BJ (cell line): ENCODE measurements at regions not wholly inside any gene's neighbourhood (a gene's known extent, or its start where the extent isn't known, plus 50 kb on each side); places are given as distances from the start of the nearest gene placed in this dataset.

Source experiments
- CTCF ChIA-PET: fragments of 350-600 bp; formaldehyde crosslinking; extraction: SDS; loops from one replicate; lab custom pipeline; 2021; ENCODE audit warnings: antibody characterized with exemption, inconsistent platforms; lab: Yijun Ruan, JAX
- POLR2A ChIA-PET: fragments of 300-600 bp; sonication (Branson Sonifier 250); formaldehyde crosslinking; extraction: SDS; loops from one replicate; lab custom pipeline; 2021; ENCODE audit warnings: antibody characterized with exemption; lab: Charles Lee
- DNase-seq: peaks from one replicate; pipeline ENCODE4 v3.0.0-alpha.2; 2011; ENCODE audit warnings: low read depth
- H3K27me3 ChIP-seq: 2 replicates; pipeline ENCODE4 v1.6.0; 2011; ENCODE audit warnings: low read length; ENCODE audit not compliant: control insufficient read depth, insufficient read depth
- H3K36me3 ChIP-seq: 2 replicates; pipeline ENCODE4 v1.5.1; 2011; ENCODE audit warnings: low read length; ENCODE audit not compliant: control insufficient read depth, insufficient read depth
- H3K4me3 ChIP-seq: 2 replicates; pipeline ENCODE4 v1.5.1; 2011; ENCODE audit warnings: low read depth, mild to moderate bottlenecking, control low read depth, low read length
- TF ChIP-seq, protein P1 (sequence below): IDR thresholded peaks from 2 replicates; pipeline ENCODE4 v1.5.1; 2011; ENCODE audit warnings: low read depth, mild to moderate bottlenecking, control low read depth, inconsistent platforms, low read length, moderate library complexity; ENCODE audit not compliant: insufficient read depth

DNA sequence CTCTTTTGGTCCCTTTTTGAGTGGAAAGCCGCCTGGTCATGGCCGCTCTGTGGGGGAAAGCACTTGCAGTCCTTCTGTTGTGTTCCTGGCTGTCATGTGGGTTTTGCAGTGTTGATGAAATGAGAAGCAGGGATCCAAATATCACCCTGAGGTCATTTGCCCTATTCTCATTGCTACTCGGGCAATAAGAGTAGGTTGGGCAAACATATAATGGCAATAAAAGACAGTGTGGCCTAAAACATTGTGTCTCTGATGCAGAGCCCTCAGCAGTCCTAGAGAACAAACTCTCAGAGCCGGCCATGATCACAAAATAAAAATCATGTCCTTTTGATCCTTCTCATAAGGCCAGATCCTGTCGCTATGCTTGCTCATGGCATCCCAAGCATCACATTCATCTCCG lies 361.1 kb upstream of the KLF4 start:
- CTCF ChIA-PET, result no interaction called here
- TF ChIP-seq, protein P1, sequence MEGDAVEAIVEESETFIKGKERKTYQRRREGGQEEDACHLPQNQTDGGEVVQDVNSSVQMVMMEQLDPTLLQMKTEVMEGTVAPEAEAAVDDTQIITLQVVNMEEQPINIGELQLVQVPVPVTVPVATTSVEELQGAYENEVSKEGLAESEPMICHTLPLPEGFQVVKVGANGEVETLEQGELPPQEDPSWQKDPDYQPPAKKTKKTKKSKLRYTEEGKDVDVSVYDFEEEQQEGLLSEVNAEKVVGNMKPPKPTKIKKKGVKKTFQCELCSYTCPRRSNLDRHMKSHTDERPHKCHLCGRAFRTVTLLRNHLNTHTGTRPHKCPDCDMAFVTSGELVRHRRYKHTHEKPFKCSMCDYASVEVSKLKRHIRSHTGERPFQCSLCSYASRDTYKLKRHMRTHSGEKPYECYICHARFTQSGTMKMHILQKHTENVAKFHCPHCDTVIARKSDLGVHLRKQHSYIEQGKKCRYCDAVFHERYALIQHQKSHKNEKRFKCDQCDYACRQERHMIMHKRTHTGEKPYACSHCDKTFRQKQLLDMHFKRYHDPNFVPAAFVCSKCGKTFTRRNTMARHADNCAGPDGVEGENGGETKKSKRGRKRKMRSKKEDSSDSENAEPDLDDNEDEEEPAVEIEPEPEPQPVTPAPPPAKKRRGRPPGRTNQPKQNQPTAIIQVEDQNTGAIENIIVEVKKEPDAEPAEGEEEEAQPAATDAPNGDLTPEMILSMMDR, result no peak
- no peak for DNase-seq
- POLR2A ChIA-PET, result no interaction called here
- no peaks in the 10 kb centered on the region for H3K27me3 ChIP-seq
- no peaks in the 10 kb centered on the region for H3K36me3 ChIP-seq
- no peak overlapping the region for H3K4me3 ChIP-seq

DNA sequence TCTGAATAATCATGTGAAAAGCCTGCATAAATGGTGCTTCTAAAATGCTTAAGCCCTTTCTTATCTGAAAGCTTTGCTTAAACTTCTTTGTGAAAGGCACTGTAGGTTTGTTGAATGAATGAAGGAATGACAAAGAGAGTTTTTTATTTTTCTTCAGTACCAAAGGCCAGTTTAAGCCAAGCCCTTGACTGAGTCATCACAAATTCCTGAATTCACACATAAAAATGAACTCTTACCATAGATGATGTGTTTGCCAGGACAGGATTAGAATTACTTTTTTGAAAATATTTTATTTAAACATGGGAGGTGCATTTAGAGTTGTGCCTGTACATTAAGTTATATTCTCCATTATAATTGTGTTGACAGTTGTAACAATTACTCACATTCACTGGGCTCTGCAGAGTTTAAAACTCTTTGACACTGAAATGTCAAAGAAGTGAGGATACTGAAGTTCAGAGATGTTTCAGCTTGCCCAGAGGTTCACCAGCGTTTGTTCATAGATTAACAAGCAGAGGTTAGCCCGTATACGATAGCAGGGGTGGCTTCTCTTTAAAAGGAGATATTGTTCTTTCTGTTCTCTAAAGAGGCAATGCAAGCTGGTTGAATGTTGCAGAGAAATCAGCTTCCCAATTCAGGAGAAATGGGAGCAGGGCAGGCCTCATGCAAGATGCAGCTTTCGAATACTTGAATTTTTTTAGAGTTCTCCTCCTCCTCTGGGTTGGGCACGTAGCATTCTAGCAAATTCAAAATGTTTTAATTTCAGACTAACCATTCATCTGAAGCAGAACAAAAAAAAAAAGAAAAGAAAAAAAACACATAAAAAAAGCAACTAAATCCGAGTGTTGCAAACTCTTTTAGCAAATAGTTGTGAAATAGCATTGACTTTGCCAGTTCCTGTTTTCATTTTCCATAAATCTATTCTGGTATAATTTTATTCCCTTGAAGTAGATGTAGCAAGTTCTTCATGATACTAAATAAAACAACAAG lies 358.7 kb upstream of the KLF4 start:
- TF ChIP-seq, protein P1, result no peak
- no peaks in the 10 kb centered on the region for H3K27me3 ChIP-seq
- no peak overlapping the region for H3K4me3 ChIP-seq
- ChIA-PET CTCF (no interaction called here), POLR2A (no interaction called here)
- no peak for DNase-seq
- no peaks in the 10 kb centered on the region for H3K36me3 ChIP-seq

- POLR2A ChIA-PET, result no interaction called here
- TF ChIP-seq, protein P1, result no peak
- CTCF ChIA-PET, result no interaction called here
Measured at GRCh38 chr9:107842530-107842929, 353.0 kb upstream of the KLF4 start.

GRCh38 chr9:107841076-107841475 lies 351.5 kb upstream of the KLF4 start:
- H3K4me3 ChIP-seq, result no peak overlapping the region
- no peaks in the 10 kb centered on the region for H3K36me3 ChIP-seq
- no peak for DNase-seq
- POLR2A ChIA-PET, result no interaction called here
- H3K27me3 ChIP-seq, result no peaks in the 10 kb centered on the region
- TF ChIP-seq, protein P1, result no peak
- CTCF ChIA-PET, result interaction anchor here (0.7 kb wide), 1 partner anchor 630 kb away, joined by 6 read pairs; no protein-coding TSS in a partner anchor

More at GRCh38 chr9:107842530-107842929, 353.0 kb upstream of the KLF4 start:
- H3K36me3 ChIP-seq, result no peaks in the 10 kb centered on the region
- H3K27me3 ChIP-seq, result no peaks in the 10 kb centered on the region
- H3K4me3 ChIP-seq, result no peak overlapping the region
- no peak for DNase-seq

DNA sequence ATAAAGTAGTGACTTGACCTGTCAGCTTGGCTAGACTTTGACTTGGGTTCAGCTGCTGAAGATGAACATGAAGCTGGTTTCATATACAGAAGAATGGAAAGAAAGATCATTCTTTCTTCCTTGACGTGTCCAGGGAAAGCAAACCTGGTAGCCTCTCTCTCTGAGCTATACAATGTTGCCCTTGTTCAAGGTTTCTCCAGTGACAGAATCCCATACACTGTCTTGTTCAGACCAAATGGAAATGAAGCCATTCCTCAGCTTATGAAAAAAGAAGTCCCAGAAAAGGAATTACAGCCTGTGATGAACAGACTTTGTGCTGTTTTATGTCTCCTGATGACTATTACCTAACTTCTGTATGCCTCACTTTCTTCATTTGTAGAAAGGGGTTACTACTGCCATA lies 349.8 kb upstream of the KLF4 start:
- POLR2A ChIA-PET, result no interaction called here
- CTCF ChIA-PET, result no interaction called here

More for the DNA sequence above, 349.8 kb upstream of the KLF4 start:
- H3K36me3 ChIP-seq, result no peaks in the 10 kb centered on the region
- H3K4me3 ChIP-seq, result no peak overlapping the region
- no peaks in the 10 kb centered on the region for H3K27me3 ChIP-seq
- TF ChIP-seq, protein P1, result no peak
- no peak for DNase-seq
